ENCODE measurements at regions not wholly inside any gene's neighbourhood (a gene's known extent, or its start where the extent isn't known, plus 50 kb on each side); places are given as distances from the start of the nearest gene placed in this dataset.

- H3K9me2 ChIP-seq (ENCODE audit: insufficient read depth, low read length): no peaks in the 10 kb centered on the region
- no peak overlapping the region for H3K4me3 ChIP-seq (ENCODE audit: low read length)
- no peak overlapping the region for H3K27ac ChIP-seq (ENCODE audit: low read length)
- H3K9ac ChIP-seq (ENCODE audit: low read length): no peak overlapping the region
- no peaks in the 10 kb centered on the region for H3K27me3 ChIP-seq (ENCODE audit: insufficient read depth, low read depth, low read length)
- no peak overlapping the region for H3K4me2 ChIP-seq (ENCODE audit: low read length)
- no peaks in the 10 kb centered on the region for H3K79me2 ChIP-seq (replicated peaks; ENCODE audit: insufficient read depth, low read length)
- H3K36me3 ChIP-seq (ENCODE audit: insufficient read depth, low read length): no peaks in the 10 kb centered on the region
- no peaks in the 10 kb centered on the region for H4K20me1 ChIP-seq (ENCODE audit: insufficient read depth)
- TF ChIP-seq SMC3 (conservative IDR thresholded peaks at IDR 0.05; ENCODE audit: poor library complexity) (no peak), TAF1 (IDR thresholded peaks at IDR 0.05; ENCODE audit: low read depth) (no peak), RAD21 (conservative IDR thresholded peaks at IDR 0.05) (no peak), REST (IDR thresholded peaks at IDR 0.05; ENCODE audit: borderline replicate concordance) (no peak), POLR2AphosphoS5 (IDR thresholded peaks at IDR 0.05) (no peak), MXI1 (conservative IDR thresholded peaks at IDR 0.05; ENCODE audit: poor library complexity, severe bottlenecking) (no peak), CTCF (IDR thresholded peaks at IDR 0.05; ENCODE audit: poor library complexity, severe bottlenecking) (no peak), EP300 (conservative IDR thresholded peaks at IDR 0.05; ENCODE audit: poor library complexity, severe bottlenecking) (no peak), EZH2 (IDR thresholded peaks at IDR 0.05; ENCODE audit: borderline replicate concordance, insufficient read depth, low read length, poor library complexity, severe bottlenecking) (no peak)
- H2AFZ ChIP-seq (ENCODE audit: low read depth, low read length): no peak overlapping the region
- no peaks in the 10 kb centered on the region for H3K9me3 ChIP-seq (ENCODE audit: low read length)
- H3F3A ChIP-seq (ENCODE audit: insufficient read depth, low read length, poor library complexity, severe bottlenecking): no peaks in the 10 kb centered on the region
These were observed 517.6 kb upstream of the TMEM132C start for GRCh38 chr12:127749416-127749815.

- Histone ChIP-seq H3K27ac (ENCODE audit: low read length) (no peak overlapping the region), H2AFZ (ENCODE audit: low read depth, low read length) (no peak overlapping the region), H3K9ac (ENCODE audit: low read length) (no peak overlapping the region), H3K36me3 (ENCODE audit: insufficient read depth, low read length) (no peaks in the 10 kb centered on the region), H3K79me2 (replicated peaks; ENCODE audit: insufficient read depth, low read length) (no peaks in the 10 kb centered on the region), H3K9me2 (ENCODE audit: insufficient read depth, low read length) (no peaks in the 10 kb centered on the region), H3F3A (ENCODE audit: insufficient read depth, low read length, poor library complexity, severe bottlenecking) (no peaks in the 10 kb centered on the region), H3K4me3 (ENCODE audit: low read length) (no peak overlapping the region), H3K27me3 (ENCODE audit: insufficient read depth, low read depth, low read length) (no peaks in the 10 kb centered on the region), H3K4me2 (ENCODE audit: low read length) (no peak overlapping the region), H3K9me3 (ENCODE audit: low read length) (no peaks in the 10 kb centered on the region), H4K20me1 (ENCODE audit: insufficient read depth) (no peaks in the 10 kb centered on the region)
- TF ChIP-seq EP300 (conservative IDR thresholded peaks at IDR 0.05; ENCODE audit: poor library complexity, severe bottlenecking) (no peak), CTCF (IDR thresholded peaks at IDR 0.05; ENCODE audit: poor library complexity, severe bottlenecking) (no peak), MXI1 (conservative IDR thresholded peaks at IDR 0.05; ENCODE audit: poor library complexity, severe bottlenecking) (no peak), TAF1 (IDR thresholded peaks at IDR 0.05; ENCODE audit: low read depth) (no peak), RAD21 (conservative IDR thresholded peaks at IDR 0.05) (no peak), REST (IDR thresholded peaks at IDR 0.05; ENCODE audit: borderline replicate concordance) (no peak), EZH2 (IDR thresholded peaks at IDR 0.05; ENCODE audit: borderline replicate concordance, insufficient read depth, low read length, poor library complexity, severe bottlenecking) (no peak), POLR2AphosphoS5 (IDR thresholded peaks at IDR 0.05) (no peak), SMC3 (conservative IDR thresholded peaks at IDR 0.05; ENCODE audit: poor library complexity) (no peak)
These were observed 516.7 kb upstream of the TMEM132C start for GRCh38 chr12:127750076-127750840.
